PC-9 (cell line): ENCODE measurements at regions not wholly inside any gene's neighbourhood (a gene's known extent, or its start where the extent isn't known, plus 50 kb on each side); places are given as distances from the start of the nearest gene placed in this dataset.

Source experiments
- BruUV-seq: library from RNA; stranded (reverse); fragments of 400-500 nt; replicated peaks from 2 replicates; lab custom pipeline; 2021; lab: Mats Ljungman, UMichigan
- CTCF ChIA-PET: fragments of 300-600 bp; sonication (Branson Sonifier 250); formaldehyde crosslinking; loops from one replicate; lab custom pipeline; 2022; ENCODE audit warnings: antibody characterized with exemption; lab: Charles Lee
- POLR2A ChIA-PET: fragments of 300-600 bp; sonication (Branson Sonifier 250); formaldehyde crosslinking; loops from one replicate; lab custom pipeline; 2022; ENCODE audit warnings: antibody characterized with exemption; ENCODE audit not compliant: unreplicated experiment; lab: Charles Lee
- DNase-seq, 2 experiments: peaks; one replicate each; pipeline versions ENCODE4 v3.0.0 to v3.0.0-alpha.2; 2015 to 2022; ENCODE audit warnings: mixed read lengths in 1 of 2
- H2AFZ ChIP-seq: fragments of 200-600 bp; sonication (generic); 2 replicates; pipeline ENCODE4 v1.8.1; 2017; ENCODE audit warnings: antibody characterized with exemption
- H3F3A ChIP-seq: fragments of 200-600 bp; sonication (generic); 2 replicates; pipeline ENCODE4 v1.8.1; 2017; ENCODE audit warnings: antibody characterized with exemption, mild to moderate bottlenecking, low read depth; ENCODE audit not compliant: insufficient read depth
- H3K27ac ChIP-seq: fragments of 200-600 bp; sonication (generic); 2 replicates; pipeline ENCODE4 v1.6.1; 2016; ENCODE audit warnings: mixed run types
- H3K27me3 ChIP-seq: fragments of 200-600 bp; sonication (generic); 2 replicates; pipeline ENCODE4 v1.6.1; 2016; ENCODE audit warnings: low read depth, mixed run types; ENCODE audit not compliant: insufficient read depth
- H3K36me3 ChIP-seq: fragments of 200-600 bp; sonication (generic); 2 replicates; pipeline ENCODE4 v1.6.1; 2016; ENCODE audit warnings: low read depth, mixed run types
- H3K4me1 ChIP-seq: fragments of 200-600 bp; sonication (generic); replicated peaks from 2 replicates; pipeline ENCODE4 v1.6.1; 2016; ENCODE audit warnings: mixed run types; ENCODE audit not compliant: insufficient read depth
- H3K4me2 ChIP-seq: fragments of 200-600 bp; sonication (generic); 2 replicates; pipeline ENCODE4 v1.6.1; 2017; ENCODE audit warnings: mixed run types
- H3K4me3 ChIP-seq: fragments of 200-600 bp; sonication (generic); 2 replicates; pipeline ENCODE4 v1.6.1; 2016; ENCODE audit warnings: mixed run types
- H3K79me2 ChIP-seq: fragments of 200-600 bp; sonication (generic); 2 replicates; pipeline ENCODE4 v1.6.1; 2017; ENCODE audit warnings: low read depth, mixed run types
- H3K9me2 ChIP-seq: fragments of 200-600 bp; sonication (generic); 2 replicates; pipeline ENCODE4 v1.8.1; 2017; ENCODE audit warnings: mild to moderate bottlenecking; ENCODE audit not compliant: insufficient read depth
- H3K9me3 ChIP-seq: fragments of 200-600 bp; sonication (generic); 2 replicates; pipeline ENCODE4 v1.8.1; 2016; ENCODE audit warnings: low read depth; ENCODE audit not compliant: insufficient read depth
- H4K20me1 ChIP-seq: fragments of 200-600 bp; sonication (generic); 2 replicates; pipeline ENCODE4 v1.8.1; 2017; ENCODE audit not compliant: insufficient read depth
- EZH2 ChIP-seq: fragments of 200-600 bp; sonication (generic); IDR thresholded peaks from 2 replicates; pipeline ENCODE4 v1.8.0; 2017; ENCODE audit warnings: antibody characterized with exemption, low read depth
- intact Hi-C: fragments of 100-400 bp; cut with micrococcal nuclease; formaldehyde crosslinking; loops from one replicate; pipeline ENCODE4 v1.10.0; 2022; ENCODE audit not compliant: unreplicated experiment
- TF ChIP-seq, protein P1 (sequence below): fragments of 200-600 bp; sonication (generic); conservative IDR thresholded peaks from 2 replicates; pipeline ENCODE4 v1.6.1; 2017; ENCODE audit warnings: mixed run types, antibody characterized with exemption, mild to moderate bottlenecking, moderate library complexity

GRCh38 chr5:71864730-71865601 lies 145.9 kb downstream of the CARTPT start:
- intact Hi-C loops = no loop called here
- Histone ChIP-seq H3K9me3 (no peaks in the 10 kb centered on the region), H3F3A (no peaks in the 10 kb centered on the region), H2AFZ (no peak overlapping the region), H3K4me2 (no peak overlapping the region), H3K4me3 (no peak overlapping the region), H3K79me2 (no peaks in the 10 kb centered on the region), H3K27me3 (no peaks in the 10 kb centered on the region), H3K27ac (no peak overlapping the region), H3K36me3 (no peaks in the 10 kb centered on the region), H3K4me1 (no peaks in the 10 kb centered on the region), H3K9me2 (no peaks in the 10 kb centered on the region), H4K20me1 (no peaks in the 10 kb centered on the region)
- BruUV-seq = no TSS peak
- CTCF ChIA-PET = interaction anchor here (0.6 kb wide), 1 partner anchor 17 kb away, joined by 5 read pairs; no protein-coding TSS in a partner anchor
- peak in 1 of 2 experiments; percentile 10 for DNase-seq
- POLR2A ChIA-PET = no interaction called here
- TF ChIP-seq, protein P1, sequence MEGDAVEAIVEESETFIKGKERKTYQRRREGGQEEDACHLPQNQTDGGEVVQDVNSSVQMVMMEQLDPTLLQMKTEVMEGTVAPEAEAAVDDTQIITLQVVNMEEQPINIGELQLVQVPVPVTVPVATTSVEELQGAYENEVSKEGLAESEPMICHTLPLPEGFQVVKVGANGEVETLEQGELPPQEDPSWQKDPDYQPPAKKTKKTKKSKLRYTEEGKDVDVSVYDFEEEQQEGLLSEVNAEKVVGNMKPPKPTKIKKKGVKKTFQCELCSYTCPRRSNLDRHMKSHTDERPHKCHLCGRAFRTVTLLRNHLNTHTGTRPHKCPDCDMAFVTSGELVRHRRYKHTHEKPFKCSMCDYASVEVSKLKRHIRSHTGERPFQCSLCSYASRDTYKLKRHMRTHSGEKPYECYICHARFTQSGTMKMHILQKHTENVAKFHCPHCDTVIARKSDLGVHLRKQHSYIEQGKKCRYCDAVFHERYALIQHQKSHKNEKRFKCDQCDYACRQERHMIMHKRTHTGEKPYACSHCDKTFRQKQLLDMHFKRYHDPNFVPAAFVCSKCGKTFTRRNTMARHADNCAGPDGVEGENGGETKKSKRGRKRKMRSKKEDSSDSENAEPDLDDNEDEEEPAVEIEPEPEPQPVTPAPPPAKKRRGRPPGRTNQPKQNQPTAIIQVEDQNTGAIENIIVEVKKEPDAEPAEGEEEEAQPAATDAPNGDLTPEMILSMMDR = no peak
- no peak for TF ChIP-seq EZH2

- TF ChIP-seq, protein P1 = no peak
- TF ChIP-seq EZH2 = no peak
- H3K4me1 ChIP-seq = no peaks in the 10 kb centered on the region
- no peaks in the 10 kb centered on the region for H3K79me2 ChIP-seq
- no peak overlapping the region for H3K4me2 ChIP-seq
- H3F3A ChIP-seq = no peaks in the 10 kb centered on the region
- intact Hi-C loops = no loop called here
- no peaks in the 10 kb centered on the region for H4K20me1 ChIP-seq
- no peak overlapping the region for H3K27ac ChIP-seq
- H3K9me2 ChIP-seq = no peaks in the 10 kb centered on the region
- H3K9me3 ChIP-seq = no peaks in the 10 kb centered on the region
- ChIA-PET POLR2A (no interaction called here), CTCF (interaction anchor here (0.7 kb wide), 2 partner anchors 56 to 386 kb away, joined by 3 to 4 read pairs; no protein-coding TSS in a partner anchor)
- no peaks in the 10 kb centered on the region for H3K27me3 ChIP-seq
- BruUV-seq = no TSS peak
- no peak overlapping the region for H2AFZ ChIP-seq
- H3K4me3 ChIP-seq = no peak overlapping the region
- H3K36me3 ChIP-seq = no peaks in the 10 kb centered on the region
- no peak for DNase-seq
These were observed 146.7 kb downstream of the CARTPT start for GRCh38 chr5:71865665-71866320.

DNA sequence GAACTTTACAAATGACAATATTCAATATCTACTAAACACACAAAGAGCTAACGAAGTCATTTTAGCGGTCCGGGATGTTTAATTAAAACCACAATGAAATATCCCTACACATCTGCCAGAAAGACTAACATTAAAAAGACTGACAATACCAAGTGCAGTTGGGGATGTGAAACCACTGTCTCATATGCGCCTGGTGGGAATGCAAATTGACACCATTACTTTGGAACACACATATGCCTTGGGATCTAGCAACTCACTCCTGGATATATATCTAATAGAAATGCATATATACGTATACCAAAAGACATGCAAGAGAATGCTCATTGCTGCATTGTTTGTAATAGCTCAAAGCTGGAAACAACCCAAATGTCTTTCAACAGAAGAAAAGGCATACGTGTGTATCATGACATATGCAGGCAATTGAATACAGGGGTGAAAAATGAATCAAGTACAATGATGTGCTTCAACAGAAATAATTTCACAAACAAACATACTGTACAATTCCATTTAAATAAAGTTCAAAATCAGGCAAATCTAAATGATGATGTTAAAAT lies 153.3 kb downstream of the CARTPT start:
- no peaks in the 10 kb centered on the region for H3K79me2 ChIP-seq
- no peak overlapping the region for H3K4me2 ChIP-seq
- intact Hi-C loops = no loop called here
- BruUV-seq = no TSS peak
- TF ChIP-seq, protein P1 = no peak
- TF ChIP-seq EZH2 = no peak
- no peaks in the 10 kb centered on the region for H3K4me1 ChIP-seq
- no peaks in the 10 kb centered on the region for H3K36me3 ChIP-seq
- POLR2A ChIA-PET = interaction anchor here (0.7 kb wide), 2 partner anchors 40 to 443 kb away, joined by 3 to 8 read pairs; no protein-coding TSS in a partner anchor
- H3K27ac ChIP-seq = no peak overlapping the region
- CTCF ChIA-PET = no interaction called here
- H3K9me3 ChIP-seq = no peaks in the 10 kb centered on the region
- H4K20me1 ChIP-seq = no peaks in the 10 kb centered on the region
- H3K9me2 ChIP-seq = no peaks in the 10 kb centered on the region
- H3F3A ChIP-seq = no peaks in the 10 kb centered on the region
- no peak overlapping the region for H3K4me3 ChIP-seq
- no peaks in the 10 kb centered on the region for H3K27me3 ChIP-seq
- DNase-seq = no peak
- no peak overlapping the region for H2AFZ ChIP-seq
